ENCODE measurements at regions not wholly inside any gene's neighbourhood (a gene's known extent, or its start where the extent isn't known, plus 50 kb on each side); places are given as distances from the start of the nearest gene placed in this dataset.

- TF ChIP-seq CTCF (IDR thresholded peaks at IDR 0.05; ENCODE audit: low read depth, low read length, poor library complexity, severe bottlenecking): no peak
- TF ChIP-seq EZH2phosphoT487 (IDR thresholded peaks at IDR 0.05; ENCODE audit: borderline replicate concordance, low read length): no peak
Measured at GRCh38 chr9:107742531-107743309, 253.2 kb upstream of the KLF4 start.
